PC-9 (cell line): ENCODE measurements at regions not wholly inside any gene's neighbourhood (a gene's known extent, or its start where the extent isn't known, plus 50 kb on each side); places are given as distances from the start of the nearest gene placed in this dataset.

Experiments used
- BruUV-seq: library from RNA; stranded (reverse); fragments of 400-500 nt; replicated peaks from 2 replicates; lab custom pipeline; 2021; lab: Mats Ljungman, UMichigan
- CTCF ChIA-PET: fragments of 300-600 bp; sonication (Branson Sonifier 250); formaldehyde crosslinking; loops from one replicate; lab custom pipeline; 2022; ENCODE audit warnings: antibody characterized with exemption; lab: Charles Lee
- POLR2A ChIA-PET: fragments of 300-600 bp; sonication (Branson Sonifier 250); formaldehyde crosslinking; loops from one replicate; lab custom pipeline; 2022; ENCODE audit warnings: antibody characterized with exemption; ENCODE audit not compliant: unreplicated experiment; lab: Charles Lee
- DNase-seq, 2 experiments: peaks; one replicate each; pipeline versions ENCODE4 v3.0.0 to v3.0.0-alpha.2; 2015 to 2022; ENCODE audit warnings: mixed read lengths in 1 of 2
- H2AFZ ChIP-seq: fragments of 200-600 bp; sonication (generic); 2 replicates; pipeline ENCODE4 v1.8.1; 2017; ENCODE audit warnings: antibody characterized with exemption
- H3F3A ChIP-seq: fragments of 200-600 bp; sonication (generic); 2 replicates; pipeline ENCODE4 v1.8.1; 2017; ENCODE audit warnings: antibody characterized with exemption, mild to moderate bottlenecking, low read depth; ENCODE audit not compliant: insufficient read depth
- H3K27ac ChIP-seq: fragments of 200-600 bp; sonication (generic); 2 replicates; pipeline ENCODE4 v1.6.1; 2016; ENCODE audit warnings: mixed run types
- H3K27me3 ChIP-seq: fragments of 200-600 bp; sonication (generic); 2 replicates; pipeline ENCODE4 v1.6.1; 2016; ENCODE audit warnings: low read depth, mixed run types; ENCODE audit not compliant: insufficient read depth
- H3K36me3 ChIP-seq: fragments of 200-600 bp; sonication (generic); 2 replicates; pipeline ENCODE4 v1.6.1; 2016; ENCODE audit warnings: low read depth, mixed run types
- H3K4me1 ChIP-seq: fragments of 200-600 bp; sonication (generic); replicated peaks from 2 replicates; pipeline ENCODE4 v1.6.1; 2016; ENCODE audit warnings: mixed run types; ENCODE audit not compliant: insufficient read depth
- H3K4me2 ChIP-seq: fragments of 200-600 bp; sonication (generic); 2 replicates; pipeline ENCODE4 v1.6.1; 2017; ENCODE audit warnings: mixed run types
- H3K4me3 ChIP-seq: fragments of 200-600 bp; sonication (generic); 2 replicates; pipeline ENCODE4 v1.6.1; 2016; ENCODE audit warnings: mixed run types
- H3K79me2 ChIP-seq: fragments of 200-600 bp; sonication (generic); 2 replicates; pipeline ENCODE4 v1.6.1; 2017; ENCODE audit warnings: low read depth, mixed run types
- H3K9me2 ChIP-seq: fragments of 200-600 bp; sonication (generic); 2 replicates; pipeline ENCODE4 v1.8.1; 2017; ENCODE audit warnings: mild to moderate bottlenecking; ENCODE audit not compliant: insufficient read depth
- H3K9me3 ChIP-seq: fragments of 200-600 bp; sonication (generic); 2 replicates; pipeline ENCODE4 v1.8.1; 2016; ENCODE audit warnings: low read depth; ENCODE audit not compliant: insufficient read depth
- H4K20me1 ChIP-seq: fragments of 200-600 bp; sonication (generic); 2 replicates; pipeline ENCODE4 v1.8.1; 2017; ENCODE audit not compliant: insufficient read depth
- CTCF ChIP-seq: fragments of 200-600 bp; sonication (generic); conservative IDR thresholded peaks from 2 replicates; pipeline ENCODE4 v1.6.1; 2017; ENCODE audit warnings: mixed run types, antibody characterized with exemption, mild to moderate bottlenecking, moderate library complexity
- EZH2 ChIP-seq: fragments of 200-600 bp; sonication (generic); IDR thresholded peaks from 2 replicates; pipeline ENCODE4 v1.8.0; 2017; ENCODE audit warnings: antibody characterized with exemption, low read depth
- intact Hi-C: fragments of 100-400 bp; cut with micrococcal nuclease; formaldehyde crosslinking; loops from one replicate; pipeline ENCODE4 v1.10.0; 2022; ENCODE audit not compliant: unreplicated experiment

DNA sequence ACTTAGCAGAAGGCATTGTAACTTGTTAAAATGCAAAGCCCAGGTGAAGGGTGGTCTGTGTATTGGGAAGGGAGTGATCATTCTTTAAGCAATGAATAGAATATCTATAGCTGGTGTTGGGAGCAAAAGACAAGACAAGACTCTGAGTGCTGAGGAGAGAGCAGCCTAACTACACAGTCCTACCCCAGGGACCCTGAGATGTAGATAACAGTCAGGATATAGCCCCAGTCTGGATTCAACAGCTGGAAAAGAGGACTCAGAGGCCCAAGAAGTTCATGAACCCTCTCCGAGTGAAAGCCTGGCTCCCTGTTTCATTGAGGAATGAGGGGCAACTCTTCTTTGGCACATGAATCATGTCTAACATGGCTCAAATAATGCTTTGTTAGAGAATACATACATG is 310.7 kb upstream of the SLC14A2 start:
- Histone ChIP-seq H3K36me3 (no peaks in the 10 kb centered on the region), H3K27me3 (no peaks in the 10 kb centered on the region), H3K27ac (no peak overlapping the region), H3K4me1 (no peaks in the 10 kb centered on the region), H3K4me3 (no peak overlapping the region), H3K4me2 (no peak overlapping the region), H3K9me3 (no peaks in the 10 kb centered on the region), H3K79me2 (no peaks in the 10 kb centered on the region), H2AFZ (no peak overlapping the region), H3K9me2 (no peaks in the 10 kb centered on the region), H3F3A (no peaks in the 10 kb centered on the region), H4K20me1 (no peaks in the 10 kb centered on the region)
- BruUV-seq = no TSS peak
- ChIA-PET POLR2A (no interaction called here), CTCF (no interaction called here)
- TF ChIP-seq CTCF = no peak
- TF ChIP-seq EZH2 = no peak
- DNase-seq = no peak
- intact Hi-C loops = no loop called here

GRCh38 chr18:45312555-45313126 is 302.6 kb upstream of the SLC14A2 start:
- POLR2A ChIA-PET = no interaction called here
- Histone ChIP-seq H3K27ac (no peak overlapping the region), H3K9me3 (no peaks in the 10 kb centered on the region), H3K4me2 (no peak overlapping the region), H3F3A (no peaks in the 10 kb centered on the region), H3K9me2 (no peaks in the 10 kb centered on the region), H2AFZ (no peak overlapping the region), H3K27me3 (no peaks in the 10 kb centered on the region), H3K79me2 (no peaks in the 10 kb centered on the region), H4K20me1 (no peaks in the 10 kb centered on the region), H3K4me3 (no peak overlapping the region), H3K36me3 (no peaks in the 10 kb centered on the region), H3K4me1 (no peaks in the 10 kb centered on the region)
- CTCF ChIA-PET = no interaction called here
- no peak for DNase-seq
- no peak for TF ChIP-seq EZH2
- no TSS peak for BruUV-seq
- intact Hi-C loops = no loop called here

- BruUV-seq = no TSS peak
- intact Hi-C loops = no loop called here
- Histone ChIP-seq H3K36me3 (no peaks in the 10 kb centered on the region), H3K4me1 (no peaks in the 10 kb centered on the region), H3K4me3 (no peak overlapping the region), H3K27ac (no peak overlapping the region), H3F3A (no peaks in the 10 kb centered on the region), H4K20me1 (no peaks in the 10 kb centered on the region), H3K79me2 (no peaks in the 10 kb centered on the region), H3K9me2 (no peaks in the 10 kb centered on the region), H2AFZ (no peak overlapping the region), H3K4me2 (no peak overlapping the region), H3K27me3 (no peaks in the 10 kb centered on the region), H3K9me3 (no peaks in the 10 kb centered on the region)
- TF ChIP-seq EZH2 (no peak), CTCF (no peak)
- POLR2A ChIA-PET = no interaction called here
- CTCF ChIA-PET = no interaction called here
- DNase-seq = no peak
These were observed 299.1 kb upstream of the SLC14A2 start for GRCh38 chr18:45316127-45316526.
